HEK293T (cell line): ENCODE measurements at regions not wholly inside any gene's neighbourhood (a gene's known extent, or its start where the extent isn't known, plus 50 kb on each side); places are given as distances from the start of the nearest gene placed in this dataset.

Experiments used
- FOXA1 ChIP-seq: fragments of 450-650 bp; IDR thresholded peaks from 2 replicates; pipeline ENCODE4 v1.6.1; 2016; ENCODE audit warnings: mild to moderate bottlenecking
- SP1 ChIP-seq: fragments of 450-650 bp; IDR thresholded peaks from 2 replicates; pipeline ENCODE4 v1.6.1; 2017
- TF ChIP-seq, protein P1 (sequence below): fragments of 450-650 bp; IDR thresholded peaks from 2 replicates; pipeline ENCODE4 v1.6.1; 2016

DNA sequence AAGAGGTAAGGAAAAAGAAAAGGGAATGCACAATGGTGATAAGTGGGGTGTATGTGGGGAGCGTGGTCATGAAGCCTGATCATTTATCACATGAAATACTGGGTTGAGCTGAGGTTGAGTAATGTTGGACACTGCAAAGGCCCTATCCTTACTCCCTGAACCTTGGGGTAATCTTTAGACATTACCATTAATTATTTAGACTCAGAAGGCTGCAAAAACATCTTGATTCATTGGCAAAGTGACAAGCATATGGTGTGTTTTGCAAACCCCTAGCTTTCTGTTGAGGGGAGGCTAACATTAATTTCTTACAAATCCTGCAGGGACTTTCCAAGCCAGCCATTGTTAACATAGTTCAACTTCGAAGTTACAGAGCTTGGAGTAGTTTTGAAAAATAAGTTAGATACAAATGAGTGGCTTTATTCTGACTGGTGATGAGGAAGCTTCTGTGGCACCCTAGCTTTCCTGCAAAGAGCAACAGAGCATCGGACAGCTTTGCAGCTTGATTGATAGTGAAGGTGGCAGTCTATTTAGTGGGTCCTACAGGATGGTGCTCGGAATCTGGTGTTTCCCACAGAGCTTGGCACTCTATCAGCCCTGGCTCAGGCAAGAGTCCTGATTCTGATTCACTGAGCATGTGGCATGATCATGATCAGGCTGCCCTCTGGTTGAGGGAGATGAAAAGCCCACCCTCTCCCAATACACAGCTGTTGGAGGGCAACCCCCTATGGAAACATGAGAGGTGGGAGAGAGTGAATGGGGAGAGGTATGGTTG lies 153.7 kb upstream of the NPVF start:
- TF ChIP-seq FOXA1 = no peak
- TF ChIP-seq, protein P1, sequence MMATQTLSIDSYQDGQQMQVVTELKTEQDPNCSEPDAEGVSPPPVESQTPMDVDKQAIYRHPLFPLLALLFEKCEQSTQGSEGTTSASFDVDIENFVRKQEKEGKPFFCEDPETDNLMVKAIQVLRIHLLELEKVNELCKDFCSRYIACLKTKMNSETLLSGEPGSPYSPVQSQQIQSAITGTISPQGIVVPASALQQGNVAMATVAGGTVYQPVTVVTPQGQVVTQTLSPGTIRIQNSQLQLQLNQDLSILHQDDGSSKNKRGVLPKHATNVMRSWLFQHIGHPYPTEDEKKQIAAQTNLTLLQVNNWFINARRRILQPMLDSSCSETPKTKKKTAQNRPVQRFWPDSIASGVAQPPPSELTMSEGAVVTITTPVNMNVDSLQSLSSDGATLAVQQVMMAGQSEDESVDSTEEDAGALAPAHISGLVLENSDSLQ = no peak
- TF ChIP-seq SP1 = no peak
